GF-D8 (cell line): ENCODE measurements at regions not wholly inside any gene's neighbourhood (a gene's known extent, or its start where the extent isn't known, plus 50 kb on each side); places are given as distances from the start of the nearest gene placed in this dataset.
"Not testable (repeated sequence)": the region's sequence is repeated elsewhere in the genome, so short reads cannot be mapped to it uniquely, and the experiment has no call there.

Source experiments
- DNase-seq: peaks from one replicate; lab custom pipeline; 2025; lab: John Stamatoyannopoulos, UW

DNA sequence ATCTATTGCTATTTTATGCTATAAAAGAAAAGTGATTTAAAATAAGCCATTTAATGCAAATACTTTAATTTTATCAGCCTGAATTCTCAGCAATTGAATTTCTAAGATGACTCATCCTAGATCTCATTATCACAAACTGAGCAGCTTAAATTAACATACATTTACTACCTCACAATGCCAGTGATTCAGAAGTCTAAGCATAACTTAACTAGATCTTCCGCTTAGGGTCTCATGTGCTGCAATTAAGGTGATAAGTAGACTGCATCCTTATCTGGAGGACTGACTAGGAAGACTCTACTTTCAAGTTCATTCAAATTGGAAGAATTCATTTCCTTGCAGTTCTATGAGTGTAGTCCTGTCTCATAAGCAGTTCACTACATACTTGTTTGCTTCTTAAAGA lies 286.6 kb downstream of the COL11A1 start:
- no peak for DNase-seq

DNA sequence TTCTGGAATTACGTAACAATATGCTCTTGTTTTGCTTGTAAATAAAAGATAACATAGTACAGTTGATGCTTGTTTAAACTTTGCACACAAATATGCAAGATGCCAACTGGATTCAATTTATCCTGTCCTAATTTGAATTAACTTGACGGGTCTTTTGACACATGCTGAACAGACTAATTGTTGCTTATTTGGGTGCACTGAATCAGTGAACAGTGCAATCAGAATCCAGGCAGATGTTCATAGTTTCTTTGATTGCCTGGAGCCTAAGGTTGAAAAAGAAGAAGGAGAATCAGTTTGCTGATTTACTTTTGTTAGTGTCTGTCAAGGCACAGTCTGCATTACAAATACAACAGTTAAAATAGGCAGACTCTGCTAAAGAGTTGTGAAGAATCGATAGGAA lies 307.9 kb downstream of the COL11A1 start:
- DNase-seq, result no peak

DNA sequence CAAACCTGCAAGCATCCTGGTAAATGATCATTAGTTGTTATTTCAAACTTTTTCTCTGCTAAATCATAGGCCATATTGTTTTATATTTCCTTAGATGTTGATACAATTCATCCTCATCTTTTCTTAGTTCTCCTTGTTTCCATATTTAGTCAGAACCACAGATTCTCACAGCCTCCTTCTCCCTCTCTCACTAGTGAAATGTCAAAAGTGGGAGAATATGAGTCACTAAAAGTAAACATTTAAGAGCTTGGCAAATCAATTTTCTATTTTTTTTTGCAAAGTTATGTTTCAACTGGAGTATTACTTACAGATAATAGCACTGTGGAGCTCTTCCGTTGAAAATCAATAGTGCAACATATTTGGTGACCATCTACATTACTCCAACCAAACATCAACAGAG lies 308.8 kb downstream of the COL11A1 start:
- DNase-seq, result no peak

DNA sequence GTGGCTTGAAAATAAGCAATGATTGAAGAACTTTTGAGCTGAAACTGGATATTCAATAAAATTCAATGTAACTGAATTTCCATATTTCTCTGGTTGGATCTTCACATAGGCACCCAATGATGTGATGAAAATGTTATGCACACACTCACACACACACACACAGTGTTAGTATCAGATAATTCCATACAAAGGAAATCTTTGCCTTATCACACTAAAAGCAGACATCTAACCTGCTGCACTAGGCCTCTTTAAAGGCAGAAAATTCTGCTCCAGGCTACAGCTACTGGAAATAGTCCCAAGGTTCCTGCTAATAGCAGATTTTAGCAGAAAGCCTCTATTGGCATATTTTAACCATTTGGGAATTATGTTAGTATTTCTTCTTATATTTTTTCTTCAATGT lies 309.6 kb downstream of the COL11A1 start:
- no peak for DNase-seq

DNA sequence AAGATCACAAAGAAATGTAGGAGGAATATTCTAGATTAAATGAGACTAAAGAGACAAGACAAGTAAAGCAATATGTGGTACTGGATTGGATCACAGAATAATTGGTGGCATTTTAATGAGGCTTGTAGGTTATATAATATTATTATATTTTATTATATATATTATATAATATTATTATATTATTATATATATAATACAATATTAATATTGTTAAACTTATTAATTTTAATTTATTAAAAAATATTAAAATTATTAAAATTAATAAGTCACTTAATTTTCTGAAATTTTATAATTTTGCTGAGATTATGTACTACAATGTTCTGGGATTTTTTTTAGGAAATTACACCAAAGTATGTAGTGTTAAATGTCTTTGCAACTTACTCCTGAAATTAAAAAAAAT lies 311.9 kb downstream of the COL11A1 start:
- DNase-seq, result no peak

DNA sequence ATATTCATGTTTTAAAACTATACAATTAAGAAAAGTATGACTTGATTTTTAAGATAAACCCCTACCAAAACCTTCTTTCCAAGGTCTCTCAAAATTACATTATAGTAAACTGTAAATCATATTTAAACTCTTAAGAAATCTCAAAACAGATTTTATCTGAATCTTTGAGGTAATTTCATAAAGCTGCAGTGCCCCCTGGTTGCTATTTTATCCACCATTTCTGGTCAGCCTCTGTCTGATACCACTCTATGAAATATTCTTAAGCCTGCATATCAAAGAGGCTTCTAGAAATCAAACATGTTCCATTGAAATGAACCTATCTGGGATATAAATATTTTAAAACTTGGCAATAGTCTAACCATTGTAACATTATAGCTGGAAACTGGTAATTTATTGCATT lies 317.3 kb downstream of the COL11A1 start:
- no peak for DNase-seq

DNA sequence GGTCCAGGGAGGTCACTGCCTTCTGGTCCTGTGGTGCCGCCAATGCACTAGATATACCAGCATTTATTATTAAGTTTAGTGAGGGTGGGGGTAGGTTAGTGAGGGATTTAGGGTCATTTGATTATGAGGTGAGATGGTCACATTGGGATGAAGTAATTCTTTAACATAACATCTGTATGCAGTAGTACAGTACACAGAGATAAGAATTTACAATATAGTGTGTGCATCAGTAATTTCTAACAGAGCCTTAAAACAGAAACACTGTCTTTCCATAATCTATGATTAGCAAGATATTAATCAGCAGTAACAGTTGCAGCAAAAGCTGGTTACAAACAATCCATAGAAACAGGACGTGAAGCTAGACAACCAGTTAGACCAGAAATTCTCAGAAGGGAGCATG lies 318.4 kb downstream of the COL11A1 start:
- DNase-seq, result not testable (repeated sequence)

DNA sequence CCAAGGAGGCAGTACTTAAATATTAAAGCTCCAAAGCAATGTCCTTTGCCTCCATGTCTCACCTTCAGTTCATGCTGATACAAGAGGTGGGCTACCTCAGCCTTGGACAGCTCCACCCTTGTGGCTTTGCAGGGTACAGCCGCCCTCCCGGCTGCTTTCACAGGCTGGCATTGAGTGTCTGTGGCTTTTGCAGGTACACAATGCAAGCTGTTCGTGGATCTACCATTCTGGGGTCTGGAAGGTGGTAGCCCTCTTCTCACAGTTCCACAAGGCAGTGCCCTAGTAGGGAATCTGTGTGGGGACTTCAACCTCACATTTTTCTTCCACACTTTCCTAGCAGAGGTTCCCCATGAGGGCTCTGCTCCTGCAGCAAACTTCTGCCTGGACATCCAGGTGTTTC lies 324.8 kb downstream of the COL11A1 start:
- DNase-seq, result no peak

DNA sequence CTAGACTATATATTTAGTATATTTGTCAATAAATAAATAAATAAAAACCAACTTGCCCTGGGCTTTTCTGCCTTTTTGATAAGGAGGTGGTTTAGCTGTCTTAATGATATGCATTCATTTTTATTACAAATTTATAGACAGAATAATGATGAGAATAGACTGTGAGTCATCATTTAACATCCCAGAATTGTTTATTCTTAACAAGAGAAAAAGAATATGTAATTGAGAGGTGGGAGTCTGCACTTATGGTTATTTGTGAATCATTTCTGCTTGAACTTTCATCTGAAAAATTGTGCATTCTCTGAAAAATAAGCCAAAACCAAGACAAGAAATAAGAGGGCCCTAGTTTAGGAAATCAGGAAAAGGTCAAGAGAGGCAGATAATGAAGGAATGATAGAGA lies 326.2 kb downstream of the COL11A1 start:
- no peak for DNase-seq

DNA sequence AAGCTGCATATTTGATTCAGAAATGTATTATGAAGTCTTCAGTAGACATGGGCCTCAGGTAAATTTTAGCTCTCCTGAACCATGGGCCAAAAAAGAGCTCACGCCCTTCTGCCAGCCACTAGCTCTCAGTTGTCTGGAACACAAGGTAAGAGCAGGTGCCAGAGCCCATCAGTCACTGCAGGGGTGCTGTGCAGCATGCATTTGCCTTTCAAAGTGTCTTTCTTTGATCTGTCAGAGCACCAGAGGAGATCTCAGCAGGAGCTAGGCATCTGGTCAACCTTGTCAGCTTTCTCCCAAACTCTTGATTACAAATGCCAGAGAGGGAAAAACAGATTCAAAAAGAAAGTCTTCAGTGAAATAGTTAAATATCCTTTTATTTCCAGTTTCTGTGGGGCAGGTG lies 332.3 kb downstream of the COL11A1 start:
- DNase-seq, result no peak

DNA sequence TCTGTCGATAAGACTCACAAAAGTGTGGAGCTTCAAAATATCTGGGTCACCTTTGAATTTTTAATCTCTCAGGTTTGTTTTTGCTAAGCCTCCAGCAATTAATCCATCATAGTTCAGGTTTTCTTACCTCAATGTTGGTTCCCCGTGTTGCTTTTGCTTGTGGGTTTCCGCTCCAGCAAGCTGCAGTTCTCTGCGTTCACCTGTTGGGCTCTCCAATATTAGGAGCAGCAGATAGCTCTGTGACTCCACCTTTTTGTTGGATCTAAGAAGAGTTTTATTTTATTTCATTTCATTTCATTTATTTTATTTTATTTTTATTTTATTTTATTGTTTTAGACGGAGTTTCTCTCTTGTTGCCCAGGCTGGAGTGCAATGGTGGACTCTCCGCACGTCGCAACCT lies 335.5 kb downstream of the COL11A1 start:
- no peak for DNase-seq

DNA sequence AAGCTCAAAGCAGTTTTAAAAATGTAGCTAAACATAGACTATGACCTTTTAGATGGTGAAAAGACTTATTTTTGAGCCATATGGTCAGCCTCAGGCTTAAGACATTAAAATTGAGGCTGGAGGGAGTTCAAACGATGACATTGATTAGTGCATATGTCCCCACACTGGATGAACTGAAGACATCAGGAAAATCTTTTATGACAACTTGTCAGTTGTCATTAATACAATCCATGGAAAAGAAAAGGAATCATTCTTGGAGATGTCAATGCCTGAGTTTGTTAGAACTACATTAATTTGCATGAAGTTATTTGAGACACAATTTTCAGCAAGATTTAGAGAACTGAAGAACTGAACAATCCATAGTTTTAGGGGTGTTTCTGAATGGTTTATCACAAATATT lies 349.9 kb downstream of the COL11A1 start:
- no peak for DNase-seq

DNA sequence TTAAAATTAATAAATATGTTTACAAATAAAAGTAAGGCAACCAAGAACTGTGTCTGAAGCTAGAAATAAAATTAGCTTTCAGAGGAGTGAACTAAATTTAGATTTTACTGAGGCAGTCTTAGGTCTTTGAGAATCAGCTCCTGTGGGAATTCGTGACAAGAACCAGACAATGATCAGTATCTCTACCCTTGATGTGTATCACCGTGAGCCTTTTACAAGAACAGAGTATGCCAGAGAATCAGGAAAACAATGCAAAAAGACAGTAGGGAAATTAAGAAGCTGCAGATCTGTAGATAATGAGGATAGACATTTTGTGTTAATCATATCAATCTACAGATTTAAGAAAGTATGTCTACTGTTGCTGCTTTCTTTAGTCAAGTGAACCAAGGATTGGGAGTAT lies 351.0 kb downstream of the COL11A1 start:
- no peak for DNase-seq

DNA sequence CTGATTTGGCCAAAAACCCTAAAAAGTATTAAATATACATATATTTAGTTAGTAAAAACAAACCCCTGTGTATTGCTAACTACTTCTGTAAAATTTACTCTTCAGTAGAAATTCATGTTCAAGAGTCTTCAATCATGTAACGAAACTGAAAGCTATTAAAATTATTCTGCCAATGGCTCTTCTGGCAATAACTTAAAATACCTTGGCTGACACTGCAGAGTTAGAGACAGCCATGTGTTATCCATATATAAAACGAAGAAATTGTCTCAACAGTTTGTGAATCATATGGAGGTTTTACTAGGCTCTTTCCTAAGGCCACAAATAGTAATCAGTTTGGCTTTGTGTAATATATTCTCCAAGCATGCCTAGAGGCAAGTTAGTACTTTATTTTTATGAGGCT lies 357.2 kb downstream of the COL11A1 start:
- no peak for DNase-seq

DNA sequence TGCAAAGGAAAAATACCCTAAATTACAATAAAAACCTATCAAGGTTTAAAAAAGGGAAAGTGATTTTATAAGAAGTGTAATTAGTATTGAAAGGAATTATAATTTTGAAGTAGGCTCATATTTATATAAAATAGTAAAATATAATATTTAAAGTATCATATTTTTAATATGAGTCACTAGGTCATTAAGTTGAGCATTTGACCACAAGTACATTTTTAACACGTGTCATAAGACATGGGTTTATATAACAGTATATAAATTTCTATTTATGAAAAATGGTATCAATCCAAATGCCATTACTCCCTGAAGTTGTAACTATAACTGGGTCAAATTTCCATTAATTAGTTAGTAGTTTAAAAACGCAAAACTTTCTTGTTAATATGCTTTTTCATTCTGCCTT lies 365.9 kb downstream of the COL11A1 start:
- DNase-seq, result no peak

DNA sequence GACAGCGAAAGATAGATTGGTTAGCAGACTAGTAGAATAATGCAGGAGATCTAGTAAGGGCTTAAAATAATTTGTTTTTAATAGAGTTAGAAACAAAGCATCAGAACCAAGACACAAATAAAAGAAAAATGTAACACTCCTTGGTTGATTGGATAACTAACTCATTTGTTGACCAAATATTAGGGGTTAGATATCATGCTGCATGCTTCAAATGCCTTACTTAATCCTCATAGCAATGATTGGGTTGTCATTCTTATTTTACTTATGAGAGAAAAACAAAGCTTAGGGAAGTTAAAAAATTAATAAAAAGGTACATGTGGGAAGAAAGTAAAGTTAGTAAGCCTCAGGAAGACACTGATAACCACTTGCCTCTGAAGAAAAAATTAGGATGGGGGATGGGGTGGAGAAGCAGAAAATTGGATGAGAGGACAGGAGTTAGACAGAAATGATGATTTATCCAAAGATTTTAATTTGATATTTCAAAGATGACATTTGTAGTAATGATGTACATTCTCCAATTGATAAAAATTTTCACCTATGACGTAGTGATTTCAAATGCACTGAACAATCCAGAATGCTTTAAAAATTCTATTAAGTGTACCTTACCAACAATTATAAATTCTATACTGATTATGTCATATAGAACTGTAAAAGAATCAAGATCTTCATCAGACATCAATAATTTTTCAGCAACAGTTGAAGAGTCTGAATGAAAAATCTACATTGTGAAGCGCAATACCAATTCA lies 374.7 kb downstream of the COL11A1 start:
- no peak for DNase-seq

DNA sequence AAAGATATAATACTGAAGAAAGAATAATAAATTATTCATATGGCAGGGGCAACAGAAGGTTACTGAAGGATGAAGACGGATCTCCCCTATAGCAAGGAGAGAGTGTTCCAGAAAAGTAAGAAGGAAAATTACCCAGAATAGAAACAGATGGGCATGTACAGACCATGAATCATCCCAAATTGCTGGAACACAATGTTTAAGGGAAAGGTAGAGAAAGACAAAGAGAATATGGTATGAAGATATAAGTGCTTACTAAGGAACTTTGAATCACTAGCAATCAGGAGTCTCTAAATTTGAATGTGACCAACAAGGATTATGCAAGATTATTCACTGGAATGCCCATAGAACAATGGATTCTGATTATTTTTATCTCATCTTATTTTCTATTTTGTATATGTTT lies 375.4 kb downstream of the COL11A1 start:
- no peak for DNase-seq

DNA sequence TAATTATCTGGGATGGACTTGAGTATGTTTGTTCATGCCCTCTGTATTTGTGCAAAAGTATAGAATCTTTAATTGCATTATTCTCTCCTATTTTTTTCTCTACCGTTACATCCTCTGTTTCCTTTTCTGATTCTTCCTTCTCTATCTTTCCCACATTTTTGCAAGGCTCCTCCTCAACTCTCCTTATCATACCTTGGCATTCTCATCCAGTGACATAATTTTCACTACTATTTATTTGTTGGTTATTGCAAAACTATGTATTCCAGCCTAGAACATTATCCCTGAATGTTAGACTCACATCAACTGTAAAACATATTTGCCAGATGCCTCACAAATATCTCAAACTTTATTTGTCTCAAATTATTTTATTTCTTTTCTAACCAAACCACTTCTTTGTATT lies 381.9 kb downstream of the COL11A1 start:
- no peak for DNase-seq

DNA sequence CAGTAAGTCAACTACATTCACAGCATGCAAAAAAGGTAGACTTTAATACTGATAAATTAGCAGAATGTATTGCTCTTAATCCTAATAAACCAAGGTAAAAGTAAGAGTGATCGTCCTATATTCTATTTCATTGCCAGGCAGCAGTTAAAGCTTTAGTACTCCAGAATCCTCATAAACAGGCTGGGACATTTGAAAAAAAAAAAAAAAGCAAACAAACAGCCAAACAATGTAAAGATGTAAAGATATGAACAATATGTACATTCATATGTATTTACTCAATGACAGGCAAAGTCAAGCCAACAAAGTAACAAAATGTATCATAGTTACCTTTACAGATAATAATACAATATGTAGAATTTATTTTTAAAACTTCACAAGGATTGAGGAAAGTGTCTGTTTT lies 383.6 kb downstream of the COL11A1 start:
- no peak for DNase-seq

DNA sequence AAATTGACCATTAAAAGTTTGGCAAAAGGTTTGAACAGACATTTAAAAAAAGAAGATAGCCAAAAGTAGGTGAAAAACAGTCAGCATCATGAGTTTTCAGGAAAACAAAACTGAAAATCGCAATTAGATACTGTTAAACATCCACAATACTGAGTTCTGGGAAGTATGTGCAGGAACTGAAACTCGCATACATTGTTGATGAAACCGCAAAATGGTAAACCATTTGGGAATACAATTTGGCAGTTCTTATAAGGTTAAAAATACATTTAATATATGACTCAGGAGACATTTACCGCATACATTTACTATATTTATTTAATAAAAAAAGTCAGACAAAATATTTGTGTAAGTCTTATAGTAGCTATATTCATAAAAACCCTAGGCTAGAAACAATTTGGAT lies 393.2 kb downstream of the COL11A1 start:
- no peak for DNase-seq

DNA sequence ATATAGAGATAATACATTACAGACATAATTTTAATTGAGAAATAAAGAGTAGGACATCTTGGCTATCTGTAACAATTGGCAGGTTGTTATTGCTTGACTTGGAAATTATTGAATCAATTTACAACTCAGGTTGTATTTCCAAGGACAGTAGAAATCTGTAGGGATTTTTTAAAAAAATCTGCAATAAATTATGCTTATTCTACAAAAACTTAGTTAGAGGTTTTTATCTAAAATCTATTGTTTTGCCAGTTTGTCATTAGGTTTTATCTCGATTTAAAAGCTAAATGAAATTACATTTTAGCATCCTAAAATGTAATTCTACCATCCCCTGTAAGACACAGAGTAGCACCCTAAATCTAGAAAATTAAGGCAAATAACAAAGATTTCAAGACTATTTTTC lies 408.8 kb downstream of the COL11A1 start:
- DNase-seq, result no peak

DNA sequence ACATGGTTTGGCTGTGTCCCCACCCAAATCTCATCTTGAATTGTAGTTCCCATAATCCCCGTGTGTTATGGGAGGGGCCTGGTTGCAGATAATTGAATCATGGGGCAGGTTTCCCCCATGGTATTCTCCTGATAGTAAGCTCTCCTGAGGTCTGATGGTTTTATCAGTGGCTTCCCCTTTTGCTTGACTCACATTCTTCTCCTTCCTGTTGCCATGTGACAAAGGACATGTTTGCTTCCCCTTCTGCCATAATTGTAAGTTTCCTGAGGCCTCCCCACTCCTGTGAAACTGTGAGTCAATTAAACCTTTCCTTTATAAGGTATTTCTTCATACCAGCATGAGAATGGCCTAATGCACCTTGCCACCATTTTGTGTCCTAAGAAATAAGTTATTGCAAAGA lies 415.0 kb downstream of the COL11A1 start:
- peak; percentile 5 for DNase-seq

DNA sequence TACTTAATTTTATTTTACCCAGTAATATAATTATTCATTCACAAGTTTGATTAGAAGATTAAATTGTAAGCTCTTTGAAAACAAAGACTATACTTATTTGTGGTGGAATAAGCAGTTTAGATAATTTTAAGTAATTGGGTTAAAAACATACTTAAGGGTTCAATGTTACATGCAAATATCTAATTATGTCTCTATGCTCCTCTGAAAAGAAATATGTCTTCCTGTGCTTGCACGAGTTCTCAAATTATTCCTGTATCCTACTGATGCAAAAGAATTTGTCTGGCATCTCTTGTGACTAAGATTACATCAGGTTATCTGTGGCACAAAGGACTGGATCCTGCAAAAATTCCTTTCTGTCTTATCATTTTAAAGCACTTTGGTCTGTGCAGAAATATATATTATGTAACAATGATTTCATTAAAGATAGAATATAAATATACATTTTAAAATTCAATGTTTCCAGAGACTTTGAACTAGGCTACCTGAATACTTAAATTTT lies 416.7 kb downstream of the COL11A1 start:
- no peak for DNase-seq

DNA sequence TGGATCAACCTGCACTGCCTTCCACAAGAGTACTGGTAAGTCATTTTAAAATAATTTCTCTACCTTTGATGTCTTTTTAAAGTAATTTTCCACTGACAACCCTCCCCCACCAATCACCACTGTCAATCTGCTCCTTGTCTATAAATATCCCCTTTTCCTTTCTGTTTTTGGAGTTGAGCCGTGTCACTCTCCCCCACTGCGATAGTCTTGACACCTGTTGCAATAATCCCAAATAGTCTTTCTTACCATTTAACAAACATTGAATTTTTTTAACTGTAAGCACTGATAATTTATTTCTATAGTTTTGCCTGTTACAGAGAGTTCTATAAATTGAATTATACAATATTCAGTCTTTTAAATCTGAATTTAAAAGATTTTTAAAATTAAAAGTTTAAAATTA lies 420.9 kb downstream of the COL11A1 start:
- DNase-seq, result no peak
